ENCODE measurements at regions not wholly inside any gene's neighbourhood (a gene's known extent, or its start where the extent isn't known, plus 50 kb on each side); places are given as distances from the start of the nearest gene placed in this dataset.

DNA sequence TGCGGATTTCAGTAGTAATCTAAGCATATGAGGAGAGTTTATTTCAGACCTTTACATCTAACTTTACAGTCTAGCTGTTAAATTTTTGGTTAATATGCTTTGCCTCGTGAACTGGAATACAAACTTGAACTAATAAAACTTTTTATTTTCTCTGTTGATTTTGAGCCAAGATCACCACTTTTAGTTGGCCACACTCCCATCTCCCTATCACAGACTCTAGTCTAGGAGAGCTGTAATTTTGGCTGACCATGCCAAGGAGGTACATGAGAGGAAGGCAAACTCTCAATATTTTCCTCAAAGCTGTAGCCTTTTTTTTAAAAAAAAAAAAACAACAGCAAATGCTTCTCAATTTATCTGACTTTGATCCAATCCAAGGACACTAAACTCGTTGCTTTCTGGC lies 597.5 kb upstream of the PCDH7 start:
- TF ChIP-seq EZH2 (IDR thresholded peaks at IDR 0.05; ENCODE audit: insufficient read depth, poor library complexity, severe bottlenecking) (no peak), EZH2phosphoT487 (IDR thresholded peaks at IDR 0.05; ENCODE audit: insufficient read depth, low read depth) (no peak)
